SK-N-MC (cell line): ENCODE measurements at regions not wholly inside any gene's neighbourhood (a gene's known extent, or its start where the extent isn't known, plus 50 kb on each side); places are given as distances from the start of the nearest gene placed in this dataset.

ENCODE experiments used
- DNase-seq: peaks from one replicate; pipeline ENCODE4 v3.0.0-alpha.2; 2011; ENCODE audit warnings: low read depth, low spot score
- H3K27ac ChIP-seq: fragments of 200-600 bp; sonication (generic); 2 replicates; pipeline ENCODE4 v1.5.1; 2016; ENCODE audit warnings: mixed run types
- H3K36me3 ChIP-seq: fragments of 200-600 bp; sonication (generic); 2 replicates; pipeline ENCODE4 v1.6.1; 2017; ENCODE audit warnings: antibody characterized with exemption, low read length, mixed read lengths; ENCODE audit not compliant: insufficient read depth
- H3K4me3 ChIP-seq: fragments of 200-600 bp; sonication (generic); 2 replicates; pipeline ENCODE4 v1.5.1; 2016
- H3K9ac ChIP-seq: fragments of 200-600 bp; sonication (generic); 2 replicates; pipeline ENCODE4 v1.8.0; 2017; ENCODE audit warnings: mixed run types, mixed read lengths; ENCODE audit not compliant: insufficient read length
- H3K9me3 ChIP-seq: fragments of 200-600 bp; sonication (generic); 2 replicates; pipeline ENCODE4 v1.6.1; 2017; ENCODE audit warnings: low read depth, mild to moderate bottlenecking, antibody characterized with exemption, low read length, moderate library complexity, mixed read lengths
- EZH2 ChIP-seq: fragments of 200-600 bp; sonication (generic); IDR thresholded peaks from one replicate; pipeline ENCODE4 v1.6.1; 2017; ENCODE audit warnings: antibody characterized with exemption
- FOXP2 ChIP-seq: optimal IDR thresholded peaks from 2 replicates; pipeline ENCODE3; 2011; ENCODE audit warnings: mild to moderate bottlenecking, moderate library complexity; ENCODE audit not compliant: insufficient read depth; ENCODE audit errors: extremely low read length, control extremely low read depth
- POLR2AphosphoS5 ChIP-seq: IDR thresholded peaks from 2 replicates; pipeline ENCODE4 v1.6.1; 2012; ENCODE audit warnings: mild to moderate bottlenecking, low read depth, low read length, borderline replicate concordance

DNA sequence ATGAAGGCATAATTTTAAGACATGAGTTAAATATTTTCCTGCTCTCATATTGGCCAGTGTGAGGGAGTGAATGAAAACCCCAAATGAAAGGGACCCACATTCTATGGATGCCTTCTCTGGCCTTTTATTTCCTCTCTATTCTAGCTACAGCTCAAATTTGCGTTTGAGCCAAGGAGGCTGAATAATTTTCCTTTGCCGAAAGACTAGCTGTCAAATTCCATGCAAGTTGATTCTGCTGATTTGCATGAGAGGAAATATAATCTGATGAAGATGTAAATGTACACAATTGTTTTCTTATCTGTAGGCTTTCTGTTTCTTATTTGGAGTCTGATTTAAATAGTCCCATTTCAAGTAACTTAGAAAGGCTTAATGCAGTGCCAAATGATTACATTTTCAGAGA, 438.4 kb upstream of the SPRED2 start:
- DNase-seq, result no peak

DNA sequence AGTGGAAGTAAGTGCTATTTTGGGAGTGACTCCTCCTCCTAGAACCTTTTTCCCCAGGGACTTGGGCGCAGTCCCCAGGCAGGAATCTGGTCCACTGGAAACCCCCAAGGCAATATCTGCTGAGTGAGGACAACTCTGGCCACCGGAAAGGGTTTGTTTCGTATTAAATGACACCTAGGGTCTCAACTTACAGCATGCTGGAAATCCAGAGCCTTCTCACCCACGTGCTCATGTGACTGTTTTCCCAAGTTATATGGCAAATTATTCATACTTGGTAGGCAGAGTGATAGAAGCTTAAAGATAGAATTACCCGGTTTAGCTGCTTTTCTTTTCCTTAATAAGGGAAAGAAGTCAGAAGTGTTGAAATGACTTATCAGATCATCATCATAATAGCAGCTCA, 436.9 kb upstream of the SPRED2 start:
- H3K27ac ChIP-seq, result no peak overlapping the region
- no peaks in the 10 kb centered on the region for H3K36me3 ChIP-seq
- no peaks in the 10 kb centered on the region for H3K9me3 ChIP-seq
- no peak for DNase-seq
- no peak overlapping the region for H3K9ac ChIP-seq
- no peak overlapping the region for H3K4me3 ChIP-seq
- no peak for TF ChIP-seq POLR2AphosphoS5
- TF ChIP-seq FOXP2, result no peak
- TF ChIP-seq EZH2, result no peak

More for the DNA sequence above, 438.4 kb upstream of the SPRED2 start:
- no peak overlapping the region for H3K27ac ChIP-seq
- H3K9ac ChIP-seq, result no peak overlapping the region
- no peaks in the 10 kb centered on the region for H3K36me3 ChIP-seq
- no peak overlapping the region for H3K4me3 ChIP-seq
- no peaks in the 10 kb centered on the region for H3K9me3 ChIP-seq
- no peak for TF ChIP-seq POLR2AphosphoS5
- no peak for TF ChIP-seq FOXP2
- no peak for TF ChIP-seq EZH2

DNA sequence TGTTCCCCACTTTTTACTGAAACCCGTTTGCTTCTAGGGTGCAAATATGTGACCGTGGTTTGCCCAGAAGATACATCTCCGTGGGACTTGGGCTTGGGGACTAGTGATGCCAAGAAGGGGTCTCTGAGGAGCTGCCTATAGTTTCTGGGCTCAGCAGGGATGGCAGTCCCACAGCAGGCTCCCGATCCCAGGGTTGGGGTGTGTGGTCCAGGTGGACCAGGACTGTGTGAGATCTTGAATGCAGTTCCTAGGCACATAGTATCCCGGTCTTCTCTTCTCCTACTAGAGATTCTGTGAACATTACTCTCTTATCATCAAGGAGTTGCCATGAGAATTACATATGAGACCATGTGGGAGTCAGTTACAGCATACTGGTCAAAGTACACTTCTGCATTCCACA, 435.8 kb upstream of the SPRED2 start:
- no peak overlapping the region for H3K9ac ChIP-seq
- H3K4me3 ChIP-seq, result no peak overlapping the region
- no peaks in the 10 kb centered on the region for H3K9me3 ChIP-seq
- TF ChIP-seq FOXP2 (no peak), EZH2 (no peak), POLR2AphosphoS5 (no peak)
- DNase-seq, result no peak
- H3K27ac ChIP-seq, result no peak overlapping the region
- no peaks in the 10 kb centered on the region for H3K36me3 ChIP-seq

DNA sequence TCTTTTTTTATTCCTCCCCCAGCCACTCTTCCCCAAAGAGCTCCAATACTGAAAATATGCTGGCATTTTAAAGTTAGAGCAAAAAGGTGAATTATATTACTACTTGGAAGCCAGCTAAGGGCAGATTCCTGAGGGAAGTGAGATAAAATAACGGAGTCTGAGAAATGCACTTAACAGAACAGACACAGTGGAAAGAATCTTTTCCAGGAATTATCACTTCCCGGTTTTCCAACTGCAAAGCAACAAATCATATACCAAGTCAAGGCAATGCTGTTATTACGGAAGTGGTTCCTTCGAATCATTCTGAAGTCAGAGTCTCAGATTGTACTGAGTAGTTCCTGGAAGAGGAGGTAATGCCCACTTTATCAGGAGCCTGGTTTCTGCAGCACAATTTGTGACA, 435.0 kb upstream of the SPRED2 start:
- Histone ChIP-seq H3K4me3 (no peak overlapping the region), H3K9me3 (no peaks in the 10 kb centered on the region), H3K27ac (no peak overlapping the region), H3K9ac (no peak overlapping the region), H3K36me3 (no peaks in the 10 kb centered on the region)
- TF ChIP-seq FOXP2 (no peak), EZH2 (no peak), POLR2AphosphoS5 (no peak)
- no peak for DNase-seq

DNA sequence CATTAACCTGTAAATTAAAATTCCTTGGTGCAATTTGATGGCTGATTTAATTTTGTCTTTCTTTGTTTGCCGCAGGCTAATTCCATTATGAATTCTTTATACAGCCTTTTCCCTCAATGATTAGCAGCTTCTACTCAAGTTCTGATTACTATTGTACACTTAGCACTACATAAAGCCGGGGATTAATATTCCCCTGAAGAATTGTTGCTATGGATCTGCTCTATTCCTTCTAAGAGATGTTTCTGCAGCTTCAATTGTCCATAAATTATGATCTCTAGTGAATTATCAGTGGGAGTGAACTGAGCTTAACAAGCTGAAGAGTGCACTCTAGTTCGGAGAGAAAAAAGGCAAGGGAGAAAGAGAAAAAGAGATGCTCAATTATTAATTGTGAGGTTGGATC, 433.7 kb upstream of the SPRED2 start:
- Histone ChIP-seq H3K9me3 (no peaks in the 10 kb centered on the region), H3K27ac (no peak overlapping the region), H3K36me3 (no peaks in the 10 kb centered on the region), H3K4me3 (no peak overlapping the region), H3K9ac (no peak overlapping the region)
- DNase-seq, result no peak
- TF ChIP-seq EZH2 (no peak), FOXP2 (no peak), POLR2AphosphoS5 (no peak)

DNA sequence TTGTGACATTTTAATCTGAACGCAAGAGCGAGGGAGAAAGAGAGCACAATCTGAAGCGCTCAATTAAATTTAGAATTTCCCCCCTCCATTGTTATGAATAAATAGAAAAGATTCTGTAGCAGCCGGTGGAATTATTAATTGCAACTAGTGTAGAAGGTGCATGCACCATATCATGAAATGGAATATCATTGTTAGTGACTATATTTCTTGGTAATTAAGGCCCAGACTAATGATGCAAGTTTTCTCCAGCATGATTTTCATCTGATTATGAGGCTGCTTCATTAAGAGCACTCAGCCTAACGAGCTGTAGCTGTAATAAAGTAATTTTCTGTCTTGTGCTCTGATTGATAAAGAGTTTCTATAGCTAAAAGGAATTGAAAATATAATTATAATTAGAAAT, 432.2 kb upstream of the SPRED2 start:
- Histone ChIP-seq H3K9ac (no peak overlapping the region), H3K36me3 (no peaks in the 10 kb centered on the region), H3K9me3 (no peaks in the 10 kb centered on the region), H3K27ac (no peak overlapping the region), H3K4me3 (no peak overlapping the region)
- TF ChIP-seq EZH2 (no peak), POLR2AphosphoS5 (no peak), FOXP2 (no peak)
- DNase-seq, result no peak

DNA sequence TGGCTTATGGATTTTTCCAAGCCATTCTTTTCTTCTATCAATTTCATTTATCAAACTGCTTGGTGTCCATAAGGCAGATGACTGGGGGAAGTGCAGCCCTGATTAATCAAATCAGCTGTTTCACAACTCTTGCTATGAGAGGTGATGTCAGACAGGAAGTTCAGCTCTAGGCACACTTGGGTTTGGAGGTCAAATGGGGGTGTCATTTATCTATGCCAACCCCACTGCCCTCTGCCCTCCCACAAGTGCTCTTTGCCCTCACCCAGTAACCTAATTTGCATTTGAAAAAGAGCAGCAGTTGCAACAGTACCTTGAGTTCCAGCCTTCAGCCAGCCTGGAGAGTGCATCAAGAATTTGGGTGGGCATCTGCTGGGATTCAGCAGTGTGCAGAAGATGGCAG, 431.3 kb upstream of the SPRED2 start:
- Histone ChIP-seq H3K9ac (no peak overlapping the region), H3K9me3 (no peaks in the 10 kb centered on the region), H3K36me3 (no peaks in the 10 kb centered on the region), H3K4me3 (no peak overlapping the region), H3K27ac (no peak overlapping the region)
- TF ChIP-seq FOXP2 (no peak), EZH2 (no peak), POLR2AphosphoS5 (no peak)
- DNase-seq, result no peak

DNA sequence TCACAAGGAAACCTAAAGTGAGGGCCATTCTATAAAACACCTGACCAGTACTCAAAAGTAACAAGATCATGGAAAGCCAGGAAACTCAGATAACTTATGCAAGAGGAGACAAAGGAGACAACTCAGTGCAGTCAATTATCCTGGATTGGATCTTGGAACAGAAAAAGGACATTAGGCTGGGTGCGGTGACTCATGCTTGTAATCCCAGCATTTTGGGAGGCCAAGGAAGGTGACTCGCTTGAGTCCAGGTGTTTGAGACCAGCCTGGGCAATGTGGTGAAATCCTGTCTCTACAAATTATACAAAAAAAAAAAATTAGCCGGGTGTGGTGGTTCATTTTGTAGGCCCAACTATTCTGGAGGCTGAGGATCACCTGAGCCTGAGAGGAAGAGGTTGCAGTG, 424.5 kb upstream of the SPRED2 start:
- Histone ChIP-seq H3K36me3 (no peaks in the 10 kb centered on the region), H3K4me3 (no peak overlapping the region), H3K9me3 (no peaks in the 10 kb centered on the region), H3K9ac (no peak overlapping the region), H3K27ac (no peak overlapping the region)
- DNase-seq, result no peak
- TF ChIP-seq POLR2AphosphoS5 (no peak), EZH2 (no peak), FOXP2 (no peak)

DNA sequence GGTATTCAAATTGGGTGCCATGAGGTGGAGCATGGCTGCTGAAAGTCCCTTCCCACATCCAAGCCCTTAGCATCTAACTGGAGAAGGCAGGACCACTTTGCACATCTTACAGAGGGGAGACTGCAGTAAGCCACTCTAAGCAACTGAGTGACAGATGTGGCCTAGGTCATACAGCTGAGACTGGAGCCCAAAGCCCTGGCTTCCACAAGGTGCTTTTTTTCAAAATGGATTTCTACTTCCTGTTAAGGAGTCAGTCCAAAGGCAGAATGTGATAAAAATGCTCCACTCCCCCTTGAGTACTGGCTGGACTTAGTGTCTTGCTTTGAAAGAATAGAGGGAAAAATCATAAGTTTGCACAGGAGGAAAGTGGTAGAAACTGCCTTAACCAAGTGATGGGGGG, 424.0 kb upstream of the SPRED2 start:
- Histone ChIP-seq H3K9me3 (no peaks in the 10 kb centered on the region), H3K9ac (no peak overlapping the region), H3K36me3 (no peaks in the 10 kb centered on the region), H3K27ac (no peak overlapping the region), H3K4me3 (no peak overlapping the region)
- no peak for TF ChIP-seq FOXP2
- no peak for TF ChIP-seq EZH2
- TF ChIP-seq POLR2AphosphoS5, result no peak
- no peak for DNase-seq

DNA sequence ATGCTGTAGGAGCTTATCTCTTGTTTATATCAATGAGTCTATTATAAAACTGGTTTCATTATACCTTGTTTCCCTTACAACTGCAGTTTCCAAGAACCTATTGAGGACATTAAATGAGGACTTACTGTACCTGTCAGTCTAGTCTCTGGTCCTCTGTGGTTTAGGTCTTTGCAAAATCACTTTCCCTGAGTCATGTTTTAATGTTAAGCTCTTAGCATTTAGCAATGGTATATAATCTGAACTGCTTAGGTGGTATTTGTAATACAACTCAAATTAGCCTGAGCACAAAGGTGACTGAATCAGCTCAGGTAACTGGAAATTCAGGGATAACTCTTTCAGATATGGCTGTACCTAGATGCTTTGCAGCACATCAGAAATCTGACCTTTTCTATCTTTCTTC, 418.3 kb upstream of the SPRED2 start:
- H3K4me3 ChIP-seq, result no peak overlapping the region
- H3K9me3 ChIP-seq, result no peaks in the 10 kb centered on the region
- H3K36me3 ChIP-seq, result no peaks in the 10 kb centered on the region
- DNase-seq, result no peak
- no peak overlapping the region for H3K27ac ChIP-seq
- no peak overlapping the region for H3K9ac ChIP-seq
- TF ChIP-seq FOXP2, result no peak
- no peak for TF ChIP-seq EZH2
- no peak for TF ChIP-seq POLR2AphosphoS5
